ENCODE measurements at regions not wholly inside any gene's neighbourhood (a gene's known extent, or its start where the extent isn't known, plus 50 kb on each side); places are given as distances from the start of the nearest gene placed in this dataset.

DNA sequence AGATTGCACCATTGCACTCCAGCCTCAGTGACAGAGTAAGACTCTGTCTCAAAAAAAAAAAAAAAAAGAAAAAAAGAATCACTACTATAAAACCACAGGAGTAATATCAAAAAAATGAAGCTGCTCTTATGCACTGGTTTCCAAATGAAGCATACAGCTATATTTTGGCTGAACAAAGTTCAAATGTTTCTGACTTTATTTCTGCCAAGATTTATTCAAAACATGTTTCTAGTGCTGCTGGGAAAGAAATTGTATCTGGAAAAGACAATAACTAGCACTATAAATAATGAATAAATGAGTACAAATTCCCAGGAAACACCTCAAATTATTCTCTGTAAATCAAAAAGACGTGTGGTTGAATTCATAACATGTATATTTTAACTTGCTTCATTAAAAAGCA lies 102.5 kb upstream of the MME start:
- Histone ChIP-seq H3K4me3 (no peak overlapping the region), H3K36me3 (no peaks in the 10 kb centered on the region), H3K4me1 (no peaks in the 10 kb centered on the region), H3K27me3 (no peaks in the 10 kb centered on the region), H3K9me3 (no peaks in the 10 kb centered on the region), H3K27ac (no peak overlapping the region)
- TF ChIP-seq, protein P1, sequence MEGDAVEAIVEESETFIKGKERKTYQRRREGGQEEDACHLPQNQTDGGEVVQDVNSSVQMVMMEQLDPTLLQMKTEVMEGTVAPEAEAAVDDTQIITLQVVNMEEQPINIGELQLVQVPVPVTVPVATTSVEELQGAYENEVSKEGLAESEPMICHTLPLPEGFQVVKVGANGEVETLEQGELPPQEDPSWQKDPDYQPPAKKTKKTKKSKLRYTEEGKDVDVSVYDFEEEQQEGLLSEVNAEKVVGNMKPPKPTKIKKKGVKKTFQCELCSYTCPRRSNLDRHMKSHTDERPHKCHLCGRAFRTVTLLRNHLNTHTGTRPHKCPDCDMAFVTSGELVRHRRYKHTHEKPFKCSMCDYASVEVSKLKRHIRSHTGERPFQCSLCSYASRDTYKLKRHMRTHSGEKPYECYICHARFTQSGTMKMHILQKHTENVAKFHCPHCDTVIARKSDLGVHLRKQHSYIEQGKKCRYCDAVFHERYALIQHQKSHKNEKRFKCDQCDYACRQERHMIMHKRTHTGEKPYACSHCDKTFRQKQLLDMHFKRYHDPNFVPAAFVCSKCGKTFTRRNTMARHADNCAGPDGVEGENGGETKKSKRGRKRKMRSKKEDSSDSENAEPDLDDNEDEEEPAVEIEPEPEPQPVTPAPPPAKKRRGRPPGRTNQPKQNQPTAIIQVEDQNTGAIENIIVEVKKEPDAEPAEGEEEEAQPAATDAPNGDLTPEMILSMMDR (IDR thresholded peaks at IDR 0.05): no peak
- DNase-seq (no peak), ATAC-seq (no peak)
- intact Hi-C loops (cut with DNase I): no loop called here

DNA sequence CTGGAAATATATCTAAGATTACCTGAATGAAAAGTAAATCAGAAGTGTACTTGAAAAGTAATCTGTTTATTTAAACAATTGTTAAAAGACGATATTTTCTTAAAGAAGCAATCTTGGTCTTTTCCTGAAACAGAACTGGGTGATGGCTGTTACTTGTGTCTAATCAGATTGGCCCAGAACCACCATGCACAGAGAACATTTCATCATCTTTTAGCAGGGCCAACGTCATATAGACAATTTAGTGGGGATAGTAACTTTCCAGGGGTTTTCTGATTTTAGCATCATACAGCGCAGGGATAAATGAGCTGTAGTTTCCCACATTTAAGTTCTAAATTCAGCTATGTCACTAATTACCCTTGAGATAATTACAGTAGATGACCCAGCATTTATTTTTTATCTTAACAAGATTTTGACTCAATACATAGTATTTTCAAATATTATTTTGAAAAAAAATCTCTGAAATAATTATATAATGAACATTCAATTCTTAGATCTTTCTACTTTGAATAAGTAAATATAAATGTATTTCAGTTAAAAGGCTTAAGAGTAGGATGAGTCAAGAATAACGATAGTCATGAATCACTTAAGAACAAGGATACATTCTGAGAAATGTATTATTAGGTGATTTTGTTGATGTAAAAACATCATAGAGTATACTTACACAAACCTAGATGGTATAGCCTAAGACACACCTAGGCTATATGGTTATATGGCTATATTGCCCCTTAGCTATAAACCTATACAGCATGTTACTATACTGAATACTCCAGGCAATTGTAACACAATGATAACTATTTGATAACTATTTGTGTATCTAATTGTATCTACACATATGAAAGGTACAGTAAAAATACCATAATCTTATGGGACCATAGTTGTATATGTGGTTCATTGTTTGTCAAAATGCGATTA lies 103.8 kb upstream of the MME start:
- TF ChIP-seq, protein P1 (IDR thresholded peaks at IDR 0.05): no peak
- H3K27ac ChIP-seq: peak overlapping the region in 1 of 2 donors; percentile 9
- DNase-seq: no peak
- no peak overlapping the region for H3K4me3 ChIP-seq
- ATAC-seq: no peak
- H3K36me3 ChIP-seq: no peaks in the 10 kb centered on the region
- intact Hi-C loops (cut with DNase I): no loop called here
- H3K9me3 ChIP-seq: no peaks in the 10 kb centered on the region
- H3K27me3 ChIP-seq: no peaks in the 10 kb centered on the region
- peaks cover 0 to 11% of the 10 kb centered on the region in 2 donors for H3K4me1 ChIP-seq

- no peak overlapping the region for H3K4me3 ChIP-seq
- TF ChIP-seq, protein P1 (IDR thresholded peaks at IDR 0.05): no peak
- intact Hi-C loops (cut with DNase I): no loop called here
- no peak overlapping the region for H3K27ac ChIP-seq
- DNase-seq: no peak
- ATAC-seq: no peak
- peaks cover 0 to 15% of the 10 kb centered on the region in 2 donors for H3K4me1 ChIP-seq
- H3K9me3 ChIP-seq: no peaks in the 10 kb centered on the region
- H3K27me3 ChIP-seq: no peaks in the 10 kb centered on the region
- no peaks in the 10 kb centered on the region for H3K36me3 ChIP-seq
These were observed 106.3 kb upstream of the MME start for GRCh38 chr3:154973851-154974250.

DNA sequence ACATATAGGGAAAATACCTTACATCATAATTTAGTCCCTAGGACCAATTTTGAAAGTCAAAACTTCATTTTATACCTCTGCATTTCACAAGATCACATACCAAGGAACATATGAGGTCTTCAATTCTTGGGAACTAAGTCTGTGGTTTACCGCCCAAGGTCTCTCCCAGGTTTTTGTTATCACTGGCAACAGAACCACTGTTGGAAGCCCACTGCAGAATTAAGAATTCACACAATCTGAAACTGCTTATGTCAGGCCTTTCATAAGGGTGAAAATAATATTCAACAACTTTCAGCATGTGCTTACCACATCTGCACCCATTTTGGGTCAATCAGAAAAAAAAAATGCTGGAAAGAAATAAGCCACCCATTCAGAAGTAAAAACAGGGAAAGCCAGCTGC lies 107.2 kb upstream of the MME start:
- Histone ChIP-seq H3K27ac (no peak overlapping the region), H3K27me3 (no peaks in the 10 kb centered on the region), H3K36me3 (no peaks in the 10 kb centered on the region), H3K9me3 (no peaks in the 10 kb centered on the region), H3K4me3 (no peak overlapping the region), H3K4me1 (peaks cover 0 to 15% of the 10 kb centered on the region in 2 donors)
- intact Hi-C loops (cut with DNase I): no loop called here
- ATAC-seq (no peak), DNase-seq (no peak)
- TF ChIP-seq, protein P1 (IDR thresholded peaks at IDR 0.05): no peak

- Histone ChIP-seq H3K27me3 (no peaks in the 10 kb centered on the region), H3K9me3 (no peaks in the 10 kb centered on the region), H3K27ac (peak overlapping the region; percentile 69 to 71), H3K36me3 (no peaks in the 10 kb centered on the region), H3K4me3 (no peak overlapping the region), H3K4me1 (peaks cover 0 to 15% of the 10 kb centered on the region in 2 donors)
- ATAC-seq (peak; percentile 71), DNase-seq (no peak)
- intact Hi-C loops (cut with DNase I): no loop called here
- TF ChIP-seq, protein P1 (IDR thresholded peaks at IDR 0.05): no peak
These were observed 108.3 kb upstream of the MME start for GRCh38 chr3:154971771-154972326.
